Breast epithelium (tissue), 4 donors: ENCODE measurements at regions not wholly inside any gene's neighbourhood (a gene's known extent, or its start where the extent isn't known, plus 50 kb on each side); places are given as distances from the start of the nearest gene placed in this dataset.

Experiments
- DNase-seq, 2 donors: peaks; one replicate each; pipeline ENCODE4 v3.0.0-alpha.2; 2019; ENCODE audit warnings: low spot score in 2 of 2
- H3K27ac ChIP-seq, 2 donors: fragments of 200-600 bp; sonication (generic) in 1 of 2; one replicate each; pipeline ENCODE4 v1.5.1; 2016 to 2019; ENCODE audit warnings: mild to moderate bottlenecking in 1 of 2
- H3K27me3 ChIP-seq, 2 donors: fragments of 200-600 bp; sonication (generic) in 1 of 2; one replicate each; pipeline versions ENCODE4 v1.5.1 to v1.6.0; 2017 to 2019; ENCODE audit warnings: control low read depth in 1 of 2, mild to moderate bottlenecking in 1 of 2
- H3K36me3 ChIP-seq: fragments of 200-600 bp; one replicate; pipeline ENCODE4 v1.5.1; 2019
- H3K4me1 ChIP-seq, 2 donors: fragments of 200-600 bp; sonication (generic); one replicate each; pipeline ENCODE4 v1.5.1; 2016 to 2019; ENCODE audit warnings: control low read depth in 1 of 2
- H3K4me3 ChIP-seq, 3 donors: fragments of 200-600 bp; sonication (generic); 1 replicate in 2 of 3; 2 replicates in 1 of 3; pipeline ENCODE4 v1.5.1; 2016 to 2019; ENCODE audit warnings: mild to moderate bottlenecking in 3 of 3, moderate library complexity in 2 of 3
- H3K9me3 ChIP-seq, 2 donors: fragments of 200-600 bp; sonication (generic) in 1 of 2; one replicate each; pipeline ENCODE4 v1.5.1; 2016 to 2019; ENCODE audit warnings: control low read depth in 1 of 2
- POLR2A ChIP-seq: fragments of 450-650 bp; IDR thresholded peaks from one replicate; pipeline ENCODE4 v1.6.1; 2016; ENCODE audit warnings: antibody characterized with exemption, mild to moderate bottlenecking, moderate library complexity
- POLR2AphosphoS5 ChIP-seq, 3 donors: sonication (generic); formaldehyde crosslinking; IDR thresholded peaks; one replicate each; pipeline ENCODE4 v1.6.1; 2017; ENCODE audit warnings: antibody characterized with exemption in 3 of 3
- intact Hi-C: fragments of 100-400 bp; cut with DNase I; formaldehyde crosslinking; loops from one replicate; pipeline ENCODE4 v1.15.1; 2023; ENCODE audit warnings: low total_unique reads
- TF ChIP-seq, protein P1 (sequence below), 3 donors: fragments of 450-650 bp; IDR thresholded peaks; one replicate each; pipeline ENCODE4 v1.5.1; 2016 to 2017; ENCODE audit warnings: antibody characterized with exemption in 3 of 3, mild to moderate bottlenecking in 3 of 3, moderate library complexity in 3 of 3

DNA sequence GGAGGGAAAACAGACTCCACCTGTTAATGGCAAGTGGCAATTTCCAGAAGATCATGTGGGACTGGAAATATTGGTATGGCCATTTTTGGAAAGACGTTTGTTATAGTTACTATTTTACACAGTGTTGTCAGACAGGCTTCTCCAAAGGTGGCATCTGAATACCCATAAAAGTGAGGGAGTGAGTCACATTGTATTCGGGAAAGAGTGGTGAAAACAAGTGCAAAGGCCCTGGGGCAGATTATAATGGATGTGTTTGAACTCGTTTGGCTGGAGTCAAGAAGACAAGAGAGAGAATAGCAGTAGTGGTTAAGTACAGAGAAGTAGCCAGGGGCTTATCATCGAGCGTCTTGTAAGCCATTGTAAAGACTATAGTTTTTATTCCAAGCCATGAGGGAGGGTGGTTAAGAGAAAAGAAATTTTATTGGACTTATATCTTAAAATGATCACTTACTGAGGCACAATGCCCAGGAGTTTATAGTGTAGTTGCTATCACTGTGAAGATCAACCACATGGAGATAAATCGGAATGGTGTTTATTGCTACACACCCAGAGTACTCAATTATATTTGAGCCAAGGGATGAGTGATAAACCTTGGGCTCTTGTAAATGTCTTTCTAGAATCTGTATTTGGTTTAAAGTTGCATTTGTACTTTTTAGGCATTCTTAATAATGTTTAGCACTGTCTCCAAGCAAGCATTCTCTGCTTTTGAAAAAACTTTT is 212.8 kb upstream of the KBTBD8 start:
- H3K4me1 ChIP-seq: no peaks in the 10 kb centered on the region
- TF ChIP-seq, protein P1, sequence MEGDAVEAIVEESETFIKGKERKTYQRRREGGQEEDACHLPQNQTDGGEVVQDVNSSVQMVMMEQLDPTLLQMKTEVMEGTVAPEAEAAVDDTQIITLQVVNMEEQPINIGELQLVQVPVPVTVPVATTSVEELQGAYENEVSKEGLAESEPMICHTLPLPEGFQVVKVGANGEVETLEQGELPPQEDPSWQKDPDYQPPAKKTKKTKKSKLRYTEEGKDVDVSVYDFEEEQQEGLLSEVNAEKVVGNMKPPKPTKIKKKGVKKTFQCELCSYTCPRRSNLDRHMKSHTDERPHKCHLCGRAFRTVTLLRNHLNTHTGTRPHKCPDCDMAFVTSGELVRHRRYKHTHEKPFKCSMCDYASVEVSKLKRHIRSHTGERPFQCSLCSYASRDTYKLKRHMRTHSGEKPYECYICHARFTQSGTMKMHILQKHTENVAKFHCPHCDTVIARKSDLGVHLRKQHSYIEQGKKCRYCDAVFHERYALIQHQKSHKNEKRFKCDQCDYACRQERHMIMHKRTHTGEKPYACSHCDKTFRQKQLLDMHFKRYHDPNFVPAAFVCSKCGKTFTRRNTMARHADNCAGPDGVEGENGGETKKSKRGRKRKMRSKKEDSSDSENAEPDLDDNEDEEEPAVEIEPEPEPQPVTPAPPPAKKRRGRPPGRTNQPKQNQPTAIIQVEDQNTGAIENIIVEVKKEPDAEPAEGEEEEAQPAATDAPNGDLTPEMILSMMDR (IDR thresholded peaks at IDR 0.05): no peak
- no peak for TF ChIP-seq POLR2A
- TF ChIP-seq POLR2AphosphoS5 (IDR thresholded peaks at IDR 0.05): no peak
- H3K27me3 ChIP-seq: no peaks in the 10 kb centered on the region
- no peaks in the 10 kb centered on the region for H3K36me3 ChIP-seq
- H3K4me3 ChIP-seq: no peak overlapping the region
- no peak overlapping the region for H3K27ac ChIP-seq
- intact Hi-C loops: no loop called here
- no peak for DNase-seq
- H3K9me3 ChIP-seq: no peaks in the 10 kb centered on the region

DNA sequence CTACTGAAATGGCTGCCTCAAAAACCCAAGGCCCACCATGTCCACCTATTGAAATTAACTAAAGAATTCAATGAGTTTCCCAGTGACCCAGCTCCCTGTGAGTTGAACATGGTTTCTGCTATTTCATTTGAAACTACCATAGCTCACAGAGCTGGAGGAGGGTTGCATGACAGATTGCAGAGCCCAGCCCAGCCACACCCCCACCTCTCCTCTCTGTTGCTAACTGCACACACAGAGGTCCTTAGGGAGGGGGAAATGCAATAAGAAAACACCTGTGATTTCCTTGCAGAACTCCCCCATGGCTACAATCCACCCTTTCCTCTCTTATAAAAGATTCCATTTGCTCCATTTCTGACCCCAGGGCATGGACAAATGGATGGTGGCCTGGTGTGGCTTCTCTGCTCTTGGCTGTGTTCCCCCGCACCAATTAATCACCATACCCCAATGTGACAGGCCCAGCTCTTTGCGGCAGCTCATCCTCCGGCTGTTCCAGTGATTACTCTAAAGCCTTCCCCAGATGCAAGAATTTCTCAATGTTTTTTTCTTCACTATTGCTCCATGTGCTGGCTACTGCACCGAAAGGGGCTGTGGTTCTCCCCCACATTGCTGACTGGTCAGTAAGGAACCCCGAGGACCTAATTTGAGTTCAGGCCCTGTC is 208.4 kb upstream of the KBTBD8 start:
- Histone ChIP-seq H3K4me1 (no peaks in the 10 kb centered on the region), H3K9me3 (no peaks in the 10 kb centered on the region), H3K27ac (no peak overlapping the region), H3K4me3 (no peak overlapping the region), H3K27me3 (no peaks in the 10 kb centered on the region), H3K36me3 (no peaks in the 10 kb centered on the region)
- no peak for TF ChIP-seq POLR2AphosphoS5 (IDR thresholded peaks at IDR 0.05)
- TF ChIP-seq, protein P1 (IDR thresholded peaks at IDR 0.05): no peak
- TF ChIP-seq POLR2A: no peak
- no peak for DNase-seq
- intact Hi-C loops: loop anchor here (10.0 kb wide), 1 partner anchor 385 kb away; no protein-coding TSS in a partner anchor

DNA sequence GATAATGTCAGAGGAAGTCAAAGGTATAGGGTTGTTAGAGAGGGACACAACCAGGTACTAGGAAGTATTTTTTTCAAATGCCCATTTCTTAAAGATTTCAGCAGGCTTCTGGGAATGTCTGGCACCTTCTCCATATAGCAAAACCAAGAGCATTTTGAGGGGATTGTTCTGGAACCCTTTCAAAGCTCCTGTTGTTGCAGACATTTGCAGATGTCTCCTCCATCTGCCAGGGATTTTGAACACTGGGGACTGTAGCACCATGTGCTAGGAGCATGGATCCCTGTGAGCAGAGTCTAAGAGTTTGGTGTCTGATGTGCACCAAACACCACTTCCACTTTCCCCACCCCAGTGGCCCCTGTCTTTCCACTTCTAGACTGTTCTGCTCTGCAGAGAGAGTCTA is 206.0 kb upstream of the KBTBD8 start:
- no peaks in the 10 kb centered on the region for H3K4me1 ChIP-seq
- DNase-seq: no peak
- intact Hi-C loops: loop anchor here (10.0 kb wide), 1 partner anchor 387 kb away; no protein-coding TSS in a partner anchor
- H3K27me3 ChIP-seq: no peaks in the 10 kb centered on the region
- H3K27ac ChIP-seq: no peak overlapping the region
- no peaks in the 10 kb centered on the region for H3K36me3 ChIP-seq
- TF ChIP-seq, protein P1 (IDR thresholded peaks at IDR 0.05): no peak
- TF ChIP-seq POLR2A (no peak), POLR2AphosphoS5 (IDR thresholded peaks at IDR 0.05) (no peak)
- no peaks in the 10 kb centered on the region for H3K9me3 ChIP-seq
- no peak overlapping the region for H3K4me3 ChIP-seq

DNA sequence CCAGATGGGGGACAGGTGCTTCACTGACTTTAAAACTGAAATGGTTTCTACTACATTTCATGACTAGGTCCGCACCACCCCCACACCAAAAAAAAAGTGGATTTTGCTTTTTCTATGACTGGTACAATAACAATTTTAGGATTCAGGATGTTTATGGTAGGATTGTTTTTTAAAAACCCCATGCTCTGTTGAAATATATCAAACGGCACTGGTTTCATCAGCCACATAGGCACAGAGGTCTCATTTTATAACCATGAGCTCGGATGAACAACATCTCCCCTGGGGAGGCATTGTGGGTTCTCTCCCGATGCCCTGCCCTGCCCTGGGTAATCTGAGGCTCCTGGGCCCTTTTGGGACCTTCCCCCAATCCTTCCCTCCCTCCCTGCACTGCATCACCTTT is 202.7 kb upstream of the KBTBD8 start:
- no peak for DNase-seq
- H3K27me3 ChIP-seq: no peaks in the 10 kb centered on the region
- no peak overlapping the region for H3K27ac ChIP-seq
- TF ChIP-seq POLR2A (no peak), POLR2AphosphoS5 (IDR thresholded peaks at IDR 0.05) (no peak)
- TF ChIP-seq, protein P1 (IDR thresholded peaks at IDR 0.05): no peak
- no peaks in the 10 kb centered on the region for H3K36me3 ChIP-seq
- H3K4me3 ChIP-seq: no peak overlapping the region
- H3K4me1 ChIP-seq: no peaks in the 10 kb centered on the region
- no peaks in the 10 kb centered on the region for H3K9me3 ChIP-seq
- intact Hi-C loops: loop anchor here (10.0 kb wide), 1 partner anchor 391 kb away; no protein-coding TSS in a partner anchor

DNA sequence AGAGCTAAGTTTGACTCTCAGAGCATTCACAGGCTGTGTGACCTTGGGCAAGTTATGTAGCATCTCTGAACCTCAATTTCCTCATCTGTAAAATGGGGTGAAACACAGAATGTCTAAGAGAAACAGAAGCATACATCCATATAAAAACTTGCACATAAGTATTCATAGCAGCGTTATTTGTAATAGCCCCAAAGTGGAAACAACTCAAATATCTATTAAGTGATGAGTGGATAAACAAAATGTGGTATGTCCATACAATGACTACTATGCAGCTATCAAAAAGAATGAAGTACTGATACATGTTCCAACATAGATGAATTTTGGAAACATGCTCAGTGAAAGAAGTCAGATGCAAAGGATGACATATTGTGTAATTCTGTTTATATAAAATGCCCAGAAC is 201.8 kb upstream of the KBTBD8 start:
- intact Hi-C loops: loop anchor here (10.0 kb wide), 1 partner anchor 392 kb away; no protein-coding TSS in a partner anchor
- Histone ChIP-seq H3K27me3 (no peaks in the 10 kb centered on the region), H3K36me3 (no peaks in the 10 kb centered on the region), H3K4me3 (no peak overlapping the region), H3K27ac (no peak overlapping the region), H3K9me3 (no peaks in the 10 kb centered on the region), H3K4me1 (no peaks in the 10 kb centered on the region)
- no peak for DNase-seq
- TF ChIP-seq POLR2A: no peak
